GM12872 (cell line): ENCODE measurements at regions not wholly inside any gene's neighbourhood (a gene's known extent, or its start where the extent isn't known, plus 50 kb on each side); places are given as distances from the start of the nearest gene placed in this dataset.

Experiments
- CTCF ChIP-seq: IDR thresholded peaks from 3 replicates; pipeline ENCODE4 v1.5.1; 2011; ENCODE audit warnings: low read depth, mild to moderate bottlenecking, low read length, moderate library complexity; ENCODE audit not compliant: insufficient read depth

- TF ChIP-seq CTCF, result no peak
Observed at GRCh38 chr3:94609908-94610307, 547.0 kb downstream of the NSUN3 start.

DNA sequence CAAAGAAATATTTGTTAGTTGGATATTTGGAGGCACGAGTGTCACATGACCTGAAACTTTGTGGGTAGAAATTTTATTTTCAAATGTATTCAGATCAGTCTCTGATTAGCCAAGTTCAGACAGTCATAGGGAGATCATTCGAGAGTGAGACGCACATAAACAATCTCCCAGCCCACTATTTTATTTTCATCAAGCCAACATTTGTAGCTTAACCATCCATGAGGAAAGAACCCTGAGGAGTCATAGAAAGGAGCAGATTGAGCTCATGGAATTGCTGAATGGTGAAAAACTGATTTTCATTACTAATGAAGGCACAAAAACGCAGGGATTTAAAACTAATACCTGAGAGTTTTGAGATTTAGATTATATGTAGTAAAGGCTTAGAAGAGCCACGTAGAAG is 548.7 kb downstream of the NSUN3 start:
- TF ChIP-seq CTCF, result no peak

DNA sequence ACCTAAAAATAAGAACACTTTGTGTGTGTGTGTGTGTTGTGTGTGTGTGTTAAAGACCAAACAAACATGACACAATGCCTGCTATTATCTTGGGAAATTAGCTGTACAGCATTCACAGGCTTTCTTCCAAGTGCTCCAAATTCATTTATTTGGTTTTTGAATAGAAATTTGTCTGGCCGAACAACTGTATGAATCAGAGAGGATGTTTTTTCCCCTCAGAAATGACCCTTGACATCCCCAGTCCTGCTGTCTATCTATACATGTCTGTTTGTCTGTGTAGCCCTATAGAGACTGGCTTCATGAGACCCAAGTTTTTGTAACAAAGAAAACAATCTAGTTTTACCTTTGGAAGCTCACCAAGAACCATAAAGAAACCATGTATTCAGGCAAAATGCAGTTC is 549.8 kb downstream of the NSUN3 start:
- TF ChIP-seq CTCF, result no peak

DNA sequence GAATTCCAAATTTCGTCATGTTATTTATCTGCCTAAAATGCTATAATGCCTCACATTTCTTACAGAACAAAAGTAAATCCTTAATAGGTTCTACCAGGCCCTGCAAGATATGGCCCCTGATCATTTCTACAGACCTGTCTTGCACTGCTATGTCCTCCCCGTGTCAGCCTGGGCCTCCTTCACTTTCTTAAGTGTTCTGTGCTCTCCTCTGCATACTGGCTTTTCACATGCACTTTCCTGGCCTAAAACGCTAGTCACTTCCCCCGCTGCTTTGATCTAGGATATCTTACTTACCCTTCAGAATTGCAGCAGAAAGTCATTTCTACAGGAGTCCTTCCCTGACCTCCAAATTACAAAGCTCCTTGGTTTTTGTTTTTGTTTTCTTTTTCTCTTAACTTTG is 551.3 kb downstream of the NSUN3 start:
- no peak for TF ChIP-seq CTCF

- TF ChIP-seq CTCF, result no peak
Observed at GRCh38 chr3:94615275-94616065, 552.6 kb downstream of the NSUN3 start.

- no peak for TF ChIP-seq CTCF
Observed at GRCh38 chr3:94616833-94617232, 554.0 kb downstream of the NSUN3 start.

DNA sequence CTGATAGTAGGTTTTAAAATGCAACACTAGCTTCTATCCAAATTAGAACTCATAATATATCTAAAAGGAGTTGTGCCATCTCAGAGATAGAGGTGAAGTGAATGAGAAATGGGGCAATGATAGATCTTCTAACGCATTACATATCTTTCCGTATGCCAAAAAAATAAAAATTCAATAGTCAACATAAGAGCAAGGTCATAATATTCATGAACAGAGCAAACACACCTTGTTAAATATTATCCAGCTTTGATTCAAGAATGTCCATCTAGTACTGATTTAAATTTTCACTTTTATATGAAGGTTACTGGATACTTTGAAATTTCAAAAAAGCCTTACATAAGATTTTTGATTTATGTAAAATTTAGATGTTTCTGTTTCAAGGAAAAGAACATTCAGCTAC is 554.5 kb downstream of the NSUN3 start:
- TF ChIP-seq CTCF, result no peak
